ENCODE measurements at regions not wholly inside any gene's neighbourhood (a gene's known extent, or its start where the extent isn't known, plus 50 kb on each side); places are given as distances from the start of the nearest gene placed in this dataset.

- TF ChIP-seq YY1 (tag by site-specific recombination; IDR thresholded peaks at IDR 0.05) = no peak
- TF ChIP-seq ZBTB1 (tag by site-specific recombination; IDR thresholded peaks at IDR 0.05) = no peak
- no peak for TF ChIP-seq CTCF (tag by site-specific recombination; IDR thresholded peaks at IDR 0.05)
- no peak for TF ChIP-seq ZNF670 (tag by site-specific recombination; IDR thresholded peaks at IDR 0.05; ENCODE audit: low read depth)
- no peak for TF ChIP-seq HIC1 (tag by site-specific recombination; IDR thresholded peaks at IDR 0.05)
- no peak for TF ChIP-seq ZSCAN18 (tag by site-specific recombination; IDR thresholded peaks at IDR 0.05)
- TF ChIP-seq ZNF501 (tag by site-specific recombination; IDR thresholded peaks at IDR 0.05) = no peak
- TF ChIP-seq ZNF610 (tag by site-specific recombination; IDR thresholded peaks at IDR 0.05; ENCODE audit: borderline replicate concordance) = no peak
- TF ChIP-seq ZNF23 (tag by site-specific recombination; IDR thresholded peaks at IDR 0.05; ENCODE audit: borderline replicate concordance) = no peak
- no peak for TF ChIP-seq ZNF292 (tag by site-specific recombination; IDR thresholded peaks at IDR 0.05; ENCODE audit: borderline replicate concordance, low read depth)
- no peak for TF ChIP-seq ZNF274 (IDR thresholded peaks at IDR 0.05; ENCODE audit: low read length)
- no peak for TF ChIP-seq ZNF274 (tag by site-specific recombination; IDR thresholded peaks at IDR 0.05; ENCODE audit: borderline replicate concordance)
- TF ChIP-seq ZNF645 (tag by site-specific recombination; IDR thresholded peaks at IDR 0.05) = no peak
- TF ChIP-seq ATF2 (tag by site-specific recombination; IDR thresholded peaks at IDR 0.05; ENCODE audit: low read depth) = no peak
- no peak for TF ChIP-seq ZNF654 (tag by site-specific recombination; IDR thresholded peaks at IDR 0.05; ENCODE audit: low read depth)
Measured at GRCh38 chr13:47289567-47289966, 392.7 kb upstream of the HTR2A start.
